ENCODE measurements at regions not wholly inside any gene's neighbourhood (a gene's known extent, or its start where the extent isn't known, plus 50 kb on each side); places are given as distances from the start of the nearest gene placed in this dataset.

- no peak for TF ChIP-seq CTCF (IDR thresholded peaks at IDR 0.05)
- TF ChIP-seq POLR2A (IDR thresholded peaks at IDR 0.05), result no peak
- TF ChIP-seq POLR2AphosphoS5 (IDR thresholded peaks at IDR 0.05), result no peak
- no peak for TF ChIP-seq EP300 (IDR thresholded peaks at IDR 0.05)
These were observed 88.5 kb upstream of the SYT13 start for GRCh38 chr11:45374653-45375059.

All from suprapubic skin (tissue), 4 donors.